PC-9 (cell line): ENCODE measurements at regions not wholly inside any gene's neighbourhood (a gene's known extent, or its start where the extent isn't known, plus 50 kb on each side); places are given as distances from the start of the nearest gene placed in this dataset.

Experiments
- EZH2 ChIP-seq: fragments of 200-600 bp; sonication (generic); IDR thresholded peaks from 2 replicates; pipeline ENCODE4 v1.8.0; 2017; ENCODE audit warnings: antibody characterized with exemption, low read depth
- TF ChIP-seq, protein P1 (sequence below): fragments of 200-600 bp; sonication (generic); conservative IDR thresholded peaks from 2 replicates; pipeline ENCODE4 v1.6.1; 2017; ENCODE audit warnings: mixed run types, antibody characterized with exemption, mild to moderate bottlenecking, moderate library complexity

DNA sequence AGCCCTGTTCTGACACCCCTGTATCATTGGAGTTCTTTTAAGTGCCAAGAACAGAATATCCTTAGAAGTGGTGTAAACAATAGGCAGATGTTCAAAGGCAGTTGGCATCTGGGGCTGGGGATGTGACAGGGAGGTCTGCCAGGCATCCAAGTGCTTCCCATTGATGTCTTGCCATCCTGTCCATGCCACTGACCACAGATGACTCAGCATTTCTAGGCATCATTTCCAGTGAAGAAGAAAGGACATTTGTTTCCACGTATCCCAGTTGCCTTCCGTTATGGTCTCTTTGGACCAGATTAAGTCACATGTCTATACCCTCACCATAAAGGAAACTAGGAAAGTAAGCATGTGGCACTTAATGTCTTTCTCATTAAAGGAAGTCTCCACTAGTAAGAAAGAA is 76.7 kb upstream of the BARX2 start:
- TF ChIP-seq, protein P1, sequence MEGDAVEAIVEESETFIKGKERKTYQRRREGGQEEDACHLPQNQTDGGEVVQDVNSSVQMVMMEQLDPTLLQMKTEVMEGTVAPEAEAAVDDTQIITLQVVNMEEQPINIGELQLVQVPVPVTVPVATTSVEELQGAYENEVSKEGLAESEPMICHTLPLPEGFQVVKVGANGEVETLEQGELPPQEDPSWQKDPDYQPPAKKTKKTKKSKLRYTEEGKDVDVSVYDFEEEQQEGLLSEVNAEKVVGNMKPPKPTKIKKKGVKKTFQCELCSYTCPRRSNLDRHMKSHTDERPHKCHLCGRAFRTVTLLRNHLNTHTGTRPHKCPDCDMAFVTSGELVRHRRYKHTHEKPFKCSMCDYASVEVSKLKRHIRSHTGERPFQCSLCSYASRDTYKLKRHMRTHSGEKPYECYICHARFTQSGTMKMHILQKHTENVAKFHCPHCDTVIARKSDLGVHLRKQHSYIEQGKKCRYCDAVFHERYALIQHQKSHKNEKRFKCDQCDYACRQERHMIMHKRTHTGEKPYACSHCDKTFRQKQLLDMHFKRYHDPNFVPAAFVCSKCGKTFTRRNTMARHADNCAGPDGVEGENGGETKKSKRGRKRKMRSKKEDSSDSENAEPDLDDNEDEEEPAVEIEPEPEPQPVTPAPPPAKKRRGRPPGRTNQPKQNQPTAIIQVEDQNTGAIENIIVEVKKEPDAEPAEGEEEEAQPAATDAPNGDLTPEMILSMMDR: no peak
- no peak for TF ChIP-seq EZH2
